HepG2 (cell line): ENCODE measurements at regions not wholly inside any gene's neighbourhood (a gene's known extent, or its start where the extent isn't known, plus 50 kb on each side); places are given as distances from the start of the nearest gene placed in this dataset.

ENCODE experiments used
- ATAC-seq: fragments of 200-7000 bp; cut with Tn5 transposase; 3 replicates; pipeline ENCODE4 v1.9.1; 2020; ENCODE audit warnings: mild to moderate bottlenecking, moderate library complexity
- BruUV-seq: library from RNA; stranded (reverse); fragments of 400-500 nt; replicated peaks from 2 replicates; lab custom pipeline; 2021; lab: Mats Ljungman, UMichigan
- CTCF ChIA-PET: fragments of 300-600 bp; formaldehyde crosslinking; extraction: SDS; loops from one replicate; lab custom pipeline; 2021; ENCODE audit warnings: low total read pairs, inconsistent platforms, low intra/inter-chr PET ratio; lab: Yijun Ruan, JAX
- POLR2A ChIA-PET: fragments of 350-600 bp; sonication (Branson Sonifier 250); formaldehyde crosslinking; loops from one replicate; lab custom pipeline; 2020; ENCODE audit warnings: antibody characterized with exemption, inconsistent platforms; lab: Yijun Ruan, JAX
- DNase-seq: peaks from one replicate; pipeline ENCODE4 v3.0.0-alpha.2; 2015; ENCODE audit warnings: low spot score
- FAIRE-seq: peaks from 3 replicates; lab custom pipeline; 2011; peaks lifted over from hg19 to GRCh38; lab: Jason Lieb, UNC
- H2AFZ ChIP-seq: one replicate; pipeline ENCODE4 v1.6.1; 2011; ENCODE audit warnings: low read length, inconsistent platforms
- H3K27ac ChIP-seq: fragments of 300-600 bp; 3 replicates; pipeline ENCODE4 v1.8.0; 2011; ENCODE audit warnings: mixed run types, mild to moderate bottlenecking, mixed read lengths, low read length, inconsistent platforms; ENCODE audit not compliant: insufficient read depth; ENCODE audit errors: extremely low read length
- H3K27me3 ChIP-seq, 2 experiments: fragments of 200-600 bp in 1 of 2; 2 replicates in 1 of 2; 3 replicates in 1 of 2; pipeline versions ENCODE4 v1.6.0 to v1.8.0; 2011; ENCODE audit warnings: low read length in 2 of 2, mild to moderate bottlenecking in 2 of 2, moderate library complexity in 2 of 2, inconsistent platforms in 1 of 2; ENCODE audit not compliant: insufficient read depth in 2 of 2, control insufficient read depth in 1 of 2
- H3K36me3 ChIP-seq, 2 experiments: fragments of 200-600 bp in 1 of 2; replicated peaks in 1 of 2; 2 replicates in 1 of 2; 3 replicates in 1 of 2; pipeline versions ENCODE4 v1.5.1 to v1.8.0; 2011; ENCODE audit warnings: low read length in 2 of 2, inconsistent platforms in 1 of 2; ENCODE audit not compliant: insufficient read depth in 2 of 2, control insufficient read depth in 1 of 2
- H3K4me1 ChIP-seq: 2 replicates; pipeline ENCODE4 v1.5.1; 2012; ENCODE audit warnings: low read length, inconsistent platforms; ENCODE audit not compliant: insufficient read depth
- H3K4me2 ChIP-seq: 2 replicates; pipeline ENCODE4 v1.6.0; 2011; ENCODE audit warnings: low read depth, low read length, inconsistent platforms
- H3K4me3 ChIP-seq, 3 experiments: fragments of 200-600 bp in 1 of 3; sonication (generic), shearing (Covaris generic) in 1 of 3; replicated peaks in 1 of 3; 2 replicates each; pipeline ENCODE4 v1.5.1; 2011 to 2016; ENCODE audit warnings: low read length in 3 of 3, inconsistent platforms in 2 of 3, low read depth in 2 of 3, mild to moderate bottlenecking in 2 of 3, control low read depth in 1 of 3, mixed read lengths in 1 of 3; ENCODE audit not compliant: insufficient read depth in 1 of 3
- H3K79me2 ChIP-seq: one replicate; pipeline ENCODE4 v1.6.1; 2011; ENCODE audit warnings: low read length, inconsistent platforms; ENCODE audit not compliant: insufficient read depth
- H3K9ac ChIP-seq: 2 replicates; pipeline ENCODE4 v1.6.0; 2011; ENCODE audit warnings: mild to moderate bottlenecking, low read depth, low read length, inconsistent platforms; ENCODE audit not compliant: insufficient read depth
- H3K9me3 ChIP-seq: 2 replicates; pipeline ENCODE4 v1.5.1; 2012; ENCODE audit warnings: mild to moderate bottlenecking, low read length
- H4K20me1 ChIP-seq: 2 replicates; pipeline ENCODE4 v1.6.0; 2011; ENCODE audit warnings: inconsistent platforms, mild to moderate bottlenecking, low read length, moderate library complexity; ENCODE audit not compliant: insufficient read depth
- ASH2L ChIP-seq: fragments of 300-600, 200-600 bp; sonication (generic); IDR thresholded peaks from 2 replicates; pipeline ENCODE4 v1.7.0; 2017; ENCODE audit warnings: low read depth, mild to moderate bottlenecking, moderate library complexity, mixed read lengths, low read length; ENCODE audit not compliant: insufficient read length
- HIVEP1 ChIP-seq: sonication (generic); formaldehyde crosslinking; IDR thresholded peaks from 2 replicates; pipeline ENCODE4 v1.4.0; 2020; ENCODE audit warnings: mild to moderate bottlenecking, missing genetic modification reagents
- KLF16 ChIP-seq, 2 experiments: sonication (generic) in 1 of 2; formaldehyde crosslinking in 1 of 2; IDR thresholded peaks; 2 replicates each; pipeline versions ENCODE4 v1.6.1 to v1.8.0; 2016 to 2023; ENCODE audit warnings: missing genetic modification reagents in 2 of 2, missing compliant biosample characterization in 1 of 2
- MEF2D ChIP-seq: sonication (generic); formaldehyde crosslinking; IDR thresholded peaks from 2 replicates; pipeline ENCODE4 v1.5.1; 2020; ENCODE audit warnings: mild to moderate bottlenecking, missing genetic modification reagents
- NKX3-1 ChIP-seq: sonication (generic); formaldehyde crosslinking; IDR thresholded peaks from 2 replicates; pipeline ENCODE4 v1.5.0; 2020; ENCODE audit warnings: missing genetic modification reagents
- NRL ChIP-seq: sonication (generic); formaldehyde crosslinking; IDR thresholded peaks from 2 replicates; pipeline ENCODE4 v1.5.0; 2020; ENCODE audit warnings: missing genetic modification reagents, mild to moderate bottlenecking, moderate library complexity, borderline replicate concordance
- POLR2G ChIP-seq: fragments of 200-400 bp; formaldehyde crosslinking; IDR thresholded peaks from 2 replicates; pipeline ENCODE4 v1.6.1; 2018; ENCODE audit warnings: mild to moderate bottlenecking, low read depth, low read length, moderate library complexity
- RAD21 ChIP-seq: fragments of 450-650 bp; formaldehyde crosslinking; IDR thresholded peaks from 2 replicates; pipeline ENCODE4 v1.5.0; 2020; ENCODE audit warnings: mild to moderate bottlenecking
- SAFB2 ChIP-seq: sonication (generic); formaldehyde crosslinking; IDR thresholded peaks from 2 replicates; pipeline ENCODE4 v1.5.1; 2020; ENCODE audit warnings: missing genetic modification reagents, low read depth, mild to moderate bottlenecking, borderline replicate concordance
- SMAD1 ChIP-seq: sonication (generic); formaldehyde crosslinking; IDR thresholded peaks from 2 replicates; pipeline ENCODE4 v1.4.0; 2020; ENCODE audit warnings: missing genetic modification reagents, low read depth, mild to moderate bottlenecking, borderline replicate concordance
- ZFP36L1 ChIP-seq: sonication (generic); formaldehyde crosslinking; IDR thresholded peaks from 2 replicates; pipeline ENCODE4 v1.8.0; 2022; ENCODE audit warnings: mild to moderate bottlenecking, missing genetic modification reagents, moderate library complexity
- ZKSCAN5 ChIP-seq: sonication (generic); formaldehyde crosslinking; IDR thresholded peaks from 2 replicates; pipeline ENCODE4 v1.5.1; 2020; ENCODE audit warnings: mild to moderate bottlenecking, missing genetic modification reagents
- ZNF343 ChIP-seq: sonication (generic); formaldehyde crosslinking; IDR thresholded peaks from 2 replicates; pipeline ENCODE4 v1.4.0; 2020; ENCODE audit warnings: mild to moderate bottlenecking, missing genetic modification reagents
- ZNF891 ChIP-seq: sonication (generic); formaldehyde crosslinking; IDR thresholded peaks from 2 replicates; pipeline ENCODE4 v1.5.0; 2020; ENCODE audit warnings: mild to moderate bottlenecking, missing genetic modification reagents
- ZSCAN22 ChIP-seq: sonication (generic); formaldehyde crosslinking; IDR thresholded peaks from 2 replicates; pipeline ENCODE4 v1.4.0; 2020; ENCODE audit warnings: mild to moderate bottlenecking, missing genetic modification reagents
- WGBS: methylation state at CpG from one replicate; pipeline ENCODE4 v1.1.6; 2017; ENCODE audit warnings: low lambda C conversion rate; 5-methylcytosine and 5-hydroxymethylcytosine counted together
- in situ Hi-C: cut with HindIII; loops from 2 replicates; pipeline ENCODE4 v1.10.0; 2017; ENCODE audit warnings: low pct_unique_long_range_greater_than_20kb; ENCODE audit not compliant: extremely low pct_ligation_motif_present
- intact Hi-C: fragments of 100-400 bp; cut with micrococcal nuclease; formaldehyde crosslinking; loops from one replicate; pipeline ENCODE4 v1.10.0; 2022; ENCODE audit not compliant: unreplicated experiment
- TF ChIP-seq, protein P1 (sequence below): sonication (generic); formaldehyde crosslinking; IDR thresholded peaks from 2 replicates; pipeline ENCODE4 v1.4.0; 2020; ENCODE audit warnings: missing genetic modification reagents
- TF ChIP-seq, protein P2 (sequence below): sonication (generic); formaldehyde crosslinking; IDR thresholded peaks from 2 replicates; pipeline ENCODE4 v1.5.0; 2020; ENCODE audit warnings: mild to moderate bottlenecking, missing genetic modification reagents

DNA sequence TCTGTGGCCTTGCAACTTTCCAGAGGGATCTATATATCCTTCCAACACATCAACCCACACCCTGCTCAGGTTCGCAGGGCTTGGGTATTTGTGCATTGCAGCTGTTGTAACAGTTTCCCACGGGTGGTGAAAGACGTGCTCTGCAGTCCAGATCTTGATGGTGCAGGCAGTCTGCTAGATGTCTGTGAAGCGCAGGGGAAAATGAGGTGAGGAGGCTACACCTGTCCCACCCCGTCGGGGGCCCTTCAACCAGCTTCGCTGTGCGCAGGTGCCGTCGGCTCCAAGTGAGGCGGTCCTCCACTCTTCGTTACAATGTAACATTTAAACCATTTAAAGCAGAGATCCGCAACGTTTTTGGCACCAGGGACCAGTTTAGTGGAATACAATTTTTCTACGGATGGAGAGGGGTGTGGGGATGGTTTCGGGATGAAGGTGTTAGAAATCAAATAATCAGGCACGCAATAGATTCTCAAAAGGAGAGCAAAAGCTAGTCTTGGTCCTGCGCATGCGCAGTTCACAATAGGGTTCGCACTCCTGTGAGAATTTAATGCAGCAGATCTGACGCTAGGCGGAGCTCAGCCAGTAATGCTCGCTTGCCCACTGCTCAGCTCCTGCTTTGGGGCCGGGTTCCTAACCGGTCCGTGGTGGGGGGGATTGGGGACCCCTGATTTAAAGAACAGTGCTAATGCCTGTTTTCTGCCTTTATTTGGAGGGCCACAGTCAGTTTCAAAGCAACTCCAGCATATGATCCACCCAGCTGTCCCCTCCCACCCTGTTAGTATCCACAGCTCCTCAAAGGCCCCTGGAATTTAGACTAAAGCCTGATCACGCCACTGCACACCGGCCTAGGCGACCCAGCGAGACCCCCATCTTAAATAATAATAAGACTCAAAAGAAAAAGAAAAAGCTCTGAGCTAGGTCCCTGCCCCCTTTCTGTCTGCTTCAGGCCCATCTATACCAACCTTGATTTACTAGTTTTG, 97.1 kb upstream of the SELENOP start:
- peak overlapping the region; percentile 75 for H2AFZ ChIP-seq
- H3K36me3 ChIP-seq, result no peaks in the 10 kb centered on the region
- no peaks in the 10 kb centered on the region for H3K79me2 ChIP-seq
- intact Hi-C loops (loop anchor here (1.0 to 2.0 kb wide), 4 partner anchors 100 to 480 kb away; no protein-coding TSS in a partner anchor), in situ Hi-C loops (loop anchor here (25.0 kb wide), 1 partner anchor 479 kb away; no protein-coding TSS in a partner anchor)
- H3K4me2 ChIP-seq, result peak overlapping the region; percentile 93
- no TSS peak for BruUV-seq
- peak; percentile 92 for ATAC-seq
- no peaks in the 10 kb centered on the region for H4K20me1 ChIP-seq
- H3K4me1 ChIP-seq, result peaks cover 17% of the 10 kb centered on the region
- H3K4me3 ChIP-seq, result peak overlapping the region; percentile 25 to 67 (median 61)
- H3K9ac ChIP-seq, result no peak overlapping the region
- ChIA-PET CTCF (interaction anchor here (1.3 to 2.3 kb wide), 3 partner anchors 132 to 198 kb away, joined by 4 to 6 read pairs (median 5); partner anchors contain the start of gene ANXA2R), POLR2A (interaction anchor here (0.7 to 1.7 kb wide), 11 partner anchors 40 to 213 kb away, joined by 3 to 13 read pairs (median 4); partner anchors contain the start of genes SELENOP and ZNF131)
- DNase-seq, result peak; percentile 81
- H3K9me3 ChIP-seq, result no peaks in the 10 kb centered on the region
- no peaks in the 10 kb centered on the region for H3K27me3 ChIP-seq
- no peak overlapping the region for H3K27ac ChIP-seq
- 5% methylated on average over 24 of the region's 30 CpGs for WGBS
- FAIRE-seq, result peak; percentile 90
- TF ChIP-seq, protein P1, sequence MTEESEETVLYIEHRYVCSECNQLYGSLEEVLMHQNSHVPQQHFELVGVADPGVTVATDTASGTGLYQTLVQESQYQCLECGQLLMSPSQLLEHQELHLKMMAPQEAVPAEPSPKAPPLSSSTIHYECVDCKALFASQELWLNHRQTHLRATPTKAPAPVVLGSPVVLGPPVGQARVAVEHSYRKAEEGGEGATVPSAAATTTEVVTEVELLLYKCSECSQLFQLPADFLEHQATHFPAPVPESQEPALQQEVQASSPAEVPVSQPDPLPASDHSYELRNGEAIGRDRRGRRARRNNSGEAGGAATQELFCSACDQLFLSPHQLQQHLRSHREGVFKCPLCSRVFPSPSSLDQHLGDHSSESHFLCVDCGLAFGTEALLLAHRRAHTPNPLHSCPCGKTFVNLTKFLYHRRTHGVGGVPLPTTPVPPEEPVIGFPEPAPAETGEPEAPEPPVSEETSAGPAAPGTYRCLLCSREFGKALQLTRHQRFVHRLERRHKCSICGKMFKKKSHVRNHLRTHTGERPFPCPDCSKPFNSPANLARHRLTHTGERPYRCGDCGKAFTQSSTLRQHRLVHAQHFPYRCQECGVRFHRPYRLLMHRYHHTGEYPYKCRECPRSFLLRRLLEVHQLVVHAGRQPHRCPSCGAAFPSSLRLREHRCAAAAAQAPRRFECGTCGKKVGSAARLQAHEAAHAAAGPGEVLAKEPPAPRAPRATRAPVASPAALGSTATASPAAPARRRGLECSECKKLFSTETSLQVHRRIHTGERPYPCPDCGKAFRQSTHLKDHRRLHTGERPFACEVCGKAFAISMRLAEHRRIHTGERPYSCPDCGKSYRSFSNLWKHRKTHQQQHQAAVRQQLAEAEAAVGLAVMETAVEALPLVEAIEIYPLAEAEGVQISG (CRISPR knock-in tag), result peak; percentile 36; the same call in 1 of the 2 replicates
- TF ChIP-seq ASH2L (peak; percentile 44), ZNF891 (CRISPR knock-in tag) (0 out of 2 replicates have a peak, but pooled peaks have one; percentile 31), ZKSCAN5 (CRISPR knock-in tag) (0 out of 2 replicates have a peak, but pooled peaks have one; percentile 40), SAFB2 (CRISPR knock-in tag) (no peak), ZNF343 (CRISPR knock-in tag) (no peak), MEF2D (CRISPR knock-in tag) (0 out of 2 replicates have a peak, but pooled peaks have one; percentile 15), POLR2G (peak; percentile 54; the same call in 1 of the 2 replicates), ZFP36L1 (CRISPR knock-in tag) (no peak), NKX3-1 (CRISPR knock-in tag) (no peak), KLF16 (CRISPR knock-in tag; IDR thresholded peaks at IDR 0.05) (no peak), HIVEP1 (CRISPR knock-in tag) (0 out of 2 replicates have a peak, but pooled peaks have one; percentile 17), RAD21 (CRISPR knock-in tag) (peak; percentile 65; the same call in 1 of the 2 replicates), ZSCAN22 (CRISPR knock-in tag) (no peak), NRL (no peak), SMAD1 (peak; percentile 72; the same call in 1 of the 2 replicates)
- TF ChIP-seq, protein P2, sequence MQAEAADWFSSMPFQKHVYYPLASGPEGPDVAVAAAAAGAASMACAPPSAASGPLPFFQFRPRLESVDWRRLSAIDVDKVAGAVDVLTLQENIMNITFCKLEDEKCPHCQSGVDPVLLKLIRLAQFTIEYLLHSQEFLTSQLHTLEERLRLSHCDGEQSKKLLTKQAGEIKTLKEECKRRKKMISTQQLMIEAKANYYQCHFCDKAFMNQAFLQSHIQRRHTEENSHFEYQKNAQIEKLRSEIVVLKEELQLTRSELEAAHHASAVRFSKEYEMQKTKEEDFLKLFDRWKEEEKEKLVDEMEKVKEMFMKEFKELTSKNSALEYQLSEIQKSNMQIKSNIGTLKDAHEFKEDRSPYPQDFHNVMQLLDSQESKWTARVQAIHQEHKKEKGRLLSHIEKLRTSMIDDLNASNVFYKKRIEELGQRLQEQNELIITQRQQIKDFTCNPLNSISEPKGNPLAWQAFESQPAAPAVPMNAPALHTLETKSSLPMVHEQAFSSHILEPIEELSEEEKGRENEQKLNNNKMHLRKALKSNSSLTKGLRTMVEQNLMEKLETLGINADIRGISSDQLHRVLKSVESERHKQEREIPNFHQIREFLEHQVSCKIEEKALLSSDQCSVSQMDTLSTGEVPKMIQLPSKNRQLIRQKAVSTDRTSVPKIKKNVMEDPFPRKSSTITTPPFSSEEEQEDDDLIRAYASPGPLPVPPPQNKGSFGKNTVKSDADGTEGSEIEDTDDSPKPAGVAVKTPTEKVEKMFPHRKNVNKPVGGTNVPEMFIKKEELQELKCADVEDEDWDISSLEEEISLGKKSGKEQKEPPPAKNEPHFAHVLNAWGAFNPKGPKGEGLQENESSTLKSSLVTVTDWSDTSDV, result no peak
